K562 (cell line): ENCODE measurements at regions not wholly inside any gene's neighbourhood (a gene's known extent, or its start where the extent isn't known, plus 50 kb on each side); places are given as distances from the start of the nearest gene placed in this dataset.

Experiments used
- ATAC-seq: fragments of 200-7000 bp; cut with Tn5 transposase; 3 replicates; pipeline ENCODE4 v1.9.1; 2020; ENCODE audit warnings: moderate library complexity
- BruUV-seq: library from RNA; stranded (reverse); fragments of 400-500 nt; replicated peaks from 2 replicates; lab custom pipeline; 2021; lab: Mats Ljungman, UMichigan
- CTCF ChIA-PET: fragments of 300-600 bp; formaldehyde crosslinking; extraction: SDS; loops from one replicate; lab custom pipeline; 2021; ENCODE audit warnings: low intra/inter-chr PET ratio; lab: Yijun Ruan, JAX
- POLR2A ChIA-PET: fragments of 300-600, 350-650 bp; sonication (Branson Sonifier 250); formaldehyde crosslinking; extraction: SDS; loops from one replicate; lab custom pipeline; 2021; ENCODE audit warnings: antibody characterized with exemption, inconsistent platforms; lab: Yijun Ruan, JAX
- DNase-seq, 4 experiments: peaks; one replicate each; pipeline versions ENCODE4 v3.0.0 to v3.0.0-alpha.2; 2011 to 2018; ENCODE audit warnings: low spot score in 3 of 4, mixed read lengths in 3 of 4; ENCODE audit errors: extremely low read depth in 1 of 4
- FAIRE-seq: peaks from 2 replicates; lab custom pipeline; 2011; peaks lifted over from hg19 to GRCh38; lab: Jason Lieb, UNC
- H2AFZ ChIP-seq: 2 replicates; pipeline ENCODE4 v1.6.0; 2011; ENCODE audit warnings: low read depth, low read length, control low read depth, inconsistent platforms
- H3K27ac ChIP-seq: fragments of 200-600 bp; 3 replicates; pipeline ENCODE4 v1.8.0; 2011; ENCODE audit warnings: low read depth, mild to moderate bottlenecking, control low read depth, inconsistent platforms, low read length, moderate library complexity, mixed read lengths; ENCODE audit errors: extremely low read depth
- H3K27me3 ChIP-seq, 2 experiments: fragments of 300-600 bp in 1 of 2; 2 replicates in 1 of 2; 3 replicates in 1 of 2; pipeline versions ENCODE4 v1.6.0 to v1.8.0; 2011; ENCODE audit warnings: inconsistent platforms in 2 of 2, low read length in 2 of 2, mild to moderate bottlenecking in 1 of 2, mixed read lengths in 1 of 2, moderate library complexity in 1 of 2; ENCODE audit not compliant: control insufficient read depth in 2 of 2, insufficient read depth in 2 of 2
- H3K36me3 ChIP-seq: fragments of 300-600 bp; 3 replicates; pipeline ENCODE4 v1.8.0; 2011; ENCODE audit warnings: mild to moderate bottlenecking, low read length, inconsistent platforms; ENCODE audit not compliant: control insufficient read depth, insufficient read depth
- H3K4me1 ChIP-seq, 2 experiments: fragments of 200-600 bp in 1 of 2; replicated peaks in 1 of 2; 2 replicates in 1 of 2; 3 replicates in 1 of 2; pipeline versions ENCODE4 v1.5.1 to v1.8.0; 2011; ENCODE audit warnings: inconsistent platforms in 2 of 2, low read length in 2 of 2, mild to moderate bottlenecking in 1 of 2, mixed read lengths in 1 of 2, moderate library complexity in 1 of 2; ENCODE audit not compliant: control insufficient read depth in 2 of 2, insufficient read depth in 2 of 2
- H3K4me2 ChIP-seq: 2 replicates; pipeline ENCODE4 v1.6.1; 2011; ENCODE audit warnings: low read length, control low read depth, inconsistent platforms, mixed read lengths; ENCODE audit not compliant: insufficient read depth
- H3K4me3 ChIP-seq: fragments of 200-600 bp; sonication (generic), shearing (Covaris generic); 2 replicates; pipeline ENCODE4 v1.5.1; 2016; ENCODE audit warnings: control low read depth, inconsistent platforms
- H3K79me2 ChIP-seq: fragments of 200-600 bp; 3 replicates; pipeline ENCODE4 v1.8.0; 2011; ENCODE audit warnings: low read length, inconsistent platforms; ENCODE audit not compliant: control insufficient read depth, insufficient read depth
- H3K9ac ChIP-seq, 2 experiments: 2 replicates each; pipeline versions ENCODE4 v1.6.0 to v1.6.1; 2011; ENCODE audit warnings: low read depth in 2 of 2, low read length in 2 of 2, control low read depth in 1 of 2, inconsistent platforms in 1 of 2, mild to moderate bottlenecking in 1 of 2, mixed read lengths in 1 of 2; ENCODE audit not compliant: insufficient read depth in 1 of 2
- H3K9me1 ChIP-seq: one replicate; pipeline ENCODE4 v1.6.0; 2011; ENCODE audit warnings: inconsistent platforms, mild to moderate bottlenecking, low read length, moderate library complexity; ENCODE audit not compliant: control insufficient read depth, insufficient read depth
- H3K9me3 ChIP-seq: replicated peaks from 2 replicates; pipeline ENCODE4 v1.5.1; 2011; ENCODE audit warnings: low read depth, low read length, inconsistent platforms; ENCODE audit not compliant: control insufficient read depth, insufficient read depth
- H4K20me1 ChIP-seq: replicated peaks from 2 replicates; pipeline ENCODE4 v1.6.1; 2011; ENCODE audit warnings: low read length, inconsistent platforms, mixed read lengths; ENCODE audit not compliant: control insufficient read depth, insufficient read depth
- CBX1 ChIP-seq: sonication (generic); IDR thresholded peaks from 2 replicates; pipeline ENCODE4 v1.6.1; 2016; ENCODE audit warnings: antibody characterized with exemption, low read depth, mild to moderate bottlenecking
- E2F6 ChIP-seq, 2 experiments: IDR thresholded peaks; 2 replicates each; pipeline ENCODE4 v1.6.1; 2011; ENCODE audit warnings: borderline replicate concordance in 1 of 2, control low read depth in 1 of 2, low read depth in 1 of 2, low read length in 1 of 2, mild to moderate bottlenecking in 1 of 2, mixed read lengths in 1 of 2, moderate library complexity in 1 of 2; ENCODE audit not compliant: insufficient read depth in 1 of 2, insufficient read length in 1 of 2, poor library complexity in 1 of 2, severe bottlenecking in 1 of 2; ENCODE audit errors: extremely low read depth in 1 of 2
- ELF2 ChIP-seq: fragments of 250-450 bp; sonication (Bioruptor Pico); IDR thresholded peaks from 2 replicates; pipeline ENCODE4 v1.5.0; 2021; ENCODE audit warnings: mild to moderate bottlenecking
- HSF4 ChIP-seq: fragments of 250-450 bp; sonication (Bioruptor Pico); IDR thresholded peaks from 2 replicates; pipeline ENCODE4 v2.1.2; 2022; ENCODE audit warnings: mild to moderate bottlenecking, moderate library complexity, borderline replicate concordance
- MLLT1 ChIP-seq, 2 experiments: fragments of 450-650 bp; IDR thresholded peaks; 2 replicates each; pipeline ENCODE4 v1.6.1; 2016
- NUFIP1 ChIP-seq: fragments of 450-650 bp; IDR thresholded peaks from 2 replicates; pipeline ENCODE4 v1.6.1; 2018; ENCODE audit not compliant: partially characterized antibody
- OTX1 ChIP-seq: fragments of 450-650 bp; formaldehyde crosslinking; IDR thresholded peaks from 2 replicates; pipeline ENCODE4 v1.4.0; 2022; ENCODE audit warnings: mild to moderate bottlenecking
- REST ChIP-seq, 2 experiments: fragments of 450-650 bp; formaldehyde crosslinking in 1 of 2; IDR thresholded peaks; 2 replicates each; pipeline versions ENCODE4 v1.4.0 to v1.6.1; 2014 to 2020; ENCODE audit warnings: mild to moderate bottlenecking in 2 of 2, borderline replicate concordance in 1 of 2, low read depth in 1 of 2
- SOX6 ChIP-seq: fragments of 450-650 bp; IDR thresholded peaks from 2 replicates; pipeline ENCODE4 v1.6.1; 2014; ENCODE audit warnings: mild to moderate bottlenecking
- ZNF146 ChIP-seq: IDR thresholded peaks from one replicate; pipeline ENCODE4 v1.6.1; 2018; ENCODE audit warnings: missing compliant biosample characterization; ENCODE audit not compliant: unreplicated experiment
- ZNF445 ChIP-seq: fragments of 250-450 bp; sonication (Bioruptor Pico); IDR thresholded peaks from 2 replicates; pipeline ENCODE4 v1.4.0; 2020; ENCODE audit warnings: low read depth, mild to moderate bottlenecking, moderate library complexity
- WGBS: fragments of 100-300 bp; shearing (Covaris generic); methylation state at CpG from one replicate; pipeline ENCODE4 v1.1.6; 2016; ENCODE audit warnings: low coverage, mixed read lengths; ENCODE audit not compliant: insufficient coverage; ENCODE audit errors: missing lambda C conversion rate; 5-methylcytosine and 5-hydroxymethylcytosine counted together
- in situ Hi-C: fragments of 300-500 bp; cut with MboI; formaldehyde crosslinking; loops from 4 replicates; pipeline ENCODE4 v1.15.0; 2018; ENCODE audit warnings: inconsistent platforms, mixed read lengths
- intact Hi-C: fragments of 100-400 bp; cut with micrococcal nuclease; formaldehyde crosslinking; loops from 2 replicates; pipeline ENCODE4 v1.14.2; 2022

- TF ChIP-seq E2F6 (IDR thresholded peaks at IDR 0.05; ENCODE audit: borderline replicate concordance in 1 of 2, extremely low read depth in 1 of 2, insufficient read depth in 1 of 2, insufficient read length in 1 of 2, low read depth in 1 of 2, low read length in 1 of 2, poor library complexity in 1 of 2, severe bottlenecking in 1 of 2) (no peak), CBX1 (no peak)
Measured at GRCh38 chr4:104879367-104879766, 267.3 kb upstream of the TET2 start (continued).

GRCh38 chr4:104879854-104880253 lies 266.8 kb upstream of the TET2 start:
- no peak overlapping the region for H3K27ac ChIP-seq
- intact Hi-C loops, result no loop called here
- H3K9me1 ChIP-seq, result no peaks in the 10 kb centered on the region
- in situ Hi-C loops, result no loop called here
- no peak for DNase-seq
- ChIA-PET CTCF (no interaction called here), POLR2A (no interaction called here)
- no peak for FAIRE-seq
- no TSS peak for BruUV-seq
- H3K4me2 ChIP-seq, result no peak overlapping the region
- WGBS, result 0% methylated on average over 2 of the region's 2 CpGs
- no peaks in the 10 kb centered on the region for H3K79me2 ChIP-seq
- no peak overlapping the region for H3K9ac ChIP-seq
- H3K4me1 ChIP-seq, result no peaks in the 10 kb centered on the region
- no peak overlapping the region for H2AFZ ChIP-seq
- H3K4me3 ChIP-seq, result no peak overlapping the region
- no peaks in the 10 kb centered on the region for H3K36me3 ChIP-seq
- no peaks in the 10 kb centered on the region for H4K20me1 ChIP-seq
- H3K9me3 ChIP-seq, result no peaks in the 10 kb centered on the region
- ATAC-seq, result no peak
- H3K27me3 ChIP-seq, result no peaks in the 10 kb centered on the region
- TF ChIP-seq ZNF146 (CRISPR knock-in tag) (no peak), HSF4 (CRISPR knock-in tag) (no peak), REST (IDR thresholded peaks at IDR 0.05; ENCODE audit: borderline replicate concordance) (no peak), REST (CRISPR knock-in tag; IDR thresholded peaks at IDR 0.05; ENCODE audit: low read depth) (no peak), OTX1 (CRISPR knock-in tag) (no peak), ZNF445 (no peak), SOX6 (no peak), MLLT1 (IDR thresholded peaks at IDR 0.05) (no peak), ELF2 (CRISPR knock-in tag) (no peak), NUFIP1 (no peak)
